C4-2B (cell line): ENCODE measurements at regions not wholly inside any gene's neighbourhood (a gene's known extent, or its start where the extent isn't known, plus 50 kb on each side); places are given as distances from the start of the nearest gene placed in this dataset.

Experiments
- H3K27ac ChIP-seq: fragments of 450-650 bp; 2 replicates; pipeline ENCODE4 v1.5.1; 2017
- CTCF ChIP-seq: fragments of 450-650 bp; conservative IDR thresholded peaks from 2 replicates; pipeline ENCODE4 v1.5.1; 2017; ENCODE audit warnings: mild to moderate bottlenecking
- ZFX ChIP-seq: fragments of 450-650 bp; IDR thresholded peaks from 2 replicates; pipeline ENCODE4 v1.6.1; 2017

GRCh38 chr5:2876183-2876582 lies 124.7 kb upstream of the IRX2 start:
- no peak for TF ChIP-seq CTCF
- TF ChIP-seq ZFX = no peak
- H3K27ac ChIP-seq = no peak overlapping the region

- H3K27ac ChIP-seq = no peak overlapping the region
- TF ChIP-seq ZFX = no peak
- no peak for TF ChIP-seq CTCF
Measured at GRCh38 chr5:2874099-2874498, 122.6 kb upstream of the IRX2 start.

- no peak for TF ChIP-seq ZFX
- no peak for TF ChIP-seq CTCF
Measured at GRCh38 chr5:2872676-2873075, 121.2 kb upstream of the IRX2 start.

GRCh38 chr5:2871282-2871681 lies 119.8 kb upstream of the IRX2 start:
- no peak for TF ChIP-seq ZFX
- no peak for TF ChIP-seq CTCF
- H3K27ac ChIP-seq = no peak overlapping the region

More at GRCh38 chr5:2872676-2873075, 121.2 kb upstream of the IRX2 start:
- no peak overlapping the region for H3K27ac ChIP-seq

- H3K27ac ChIP-seq = no peak overlapping the region
- TF ChIP-seq CTCF = no peak
- no peak for TF ChIP-seq ZFX
Measured at GRCh38 chr5:2869471-2869870, 118.0 kb upstream of the IRX2 start.

GRCh38 chr5:2867373-2867933 lies 116.0 kb upstream of the IRX2 start:
- no peak overlapping the region for H3K27ac ChIP-seq

More at GRCh38 chr5:2867373-2867933, 116.0 kb upstream of the IRX2 start:
- TF ChIP-seq ZFX (no peak), CTCF (no peak)
